ENCODE measurements at regions not wholly inside any gene's neighbourhood (a gene's known extent, or its start where the extent isn't known, plus 50 kb on each side); places are given as distances from the start of the nearest gene placed in this dataset.

GRCh38 chr1:112271270-112271669, 124.7 kb upstream of the CTTNBP2NL start:
- TF ChIP-seq RAD21 (IDR thresholded peaks at IDR 0.05; ENCODE audit: low read depth) (no peak), EP300 (IDR thresholded peaks at IDR 0.05; ENCODE audit: borderline replicate concordance) (no peak), EGR1 (IDR thresholded peaks at IDR 0.05) (no peak), REST (IDR thresholded peaks at IDR 0.05; ENCODE audit: low read depth) (no peak), MAX (IDR thresholded peaks at IDR 0.05) (no peak)

Measured in Ishikawa (cell line).